Breast epithelium (tissue), 4 donors: ENCODE measurements at regions not wholly inside any gene's neighbourhood (a gene's known extent, or its start where the extent isn't known, plus 50 kb on each side); places are given as distances from the start of the nearest gene placed in this dataset.

Source experiments
- DNase-seq, 2 donors: peaks; one replicate each; pipeline ENCODE4 v3.0.0-alpha.2; 2019; ENCODE audit warnings: low spot score in 2 of 2
- H3K27ac ChIP-seq, 2 donors: fragments of 200-600 bp; sonication (generic) in 1 of 2; one replicate each; pipeline ENCODE4 v1.5.1; 2016 to 2019; ENCODE audit warnings: mild to moderate bottlenecking in 1 of 2
- H3K27me3 ChIP-seq, 2 donors: fragments of 200-600 bp; sonication (generic) in 1 of 2; one replicate each; pipeline versions ENCODE4 v1.5.1 to v1.6.0; 2017 to 2019; ENCODE audit warnings: control low read depth in 1 of 2, mild to moderate bottlenecking in 1 of 2
- H3K36me3 ChIP-seq: fragments of 200-600 bp; one replicate; pipeline ENCODE4 v1.5.1; 2019
- H3K4me1 ChIP-seq, 2 donors: fragments of 200-600 bp; sonication (generic); one replicate each; pipeline ENCODE4 v1.5.1; 2016 to 2019; ENCODE audit warnings: control low read depth in 1 of 2
- H3K4me3 ChIP-seq, 3 donors: fragments of 200-600 bp; sonication (generic); 1 replicate in 2 of 3; 2 replicates in 1 of 3; pipeline ENCODE4 v1.5.1; 2016 to 2019; ENCODE audit warnings: mild to moderate bottlenecking in 3 of 3, moderate library complexity in 2 of 3
- H3K9me3 ChIP-seq, 2 donors: fragments of 200-600 bp; sonication (generic) in 1 of 2; one replicate each; pipeline ENCODE4 v1.5.1; 2016 to 2019; ENCODE audit warnings: control low read depth in 1 of 2
- POLR2A ChIP-seq: fragments of 450-650 bp; IDR thresholded peaks from one replicate; pipeline ENCODE4 v1.6.1; 2016; ENCODE audit warnings: antibody characterized with exemption, mild to moderate bottlenecking, moderate library complexity
- POLR2AphosphoS5 ChIP-seq, 3 donors: sonication (generic); formaldehyde crosslinking; IDR thresholded peaks; one replicate each; pipeline ENCODE4 v1.6.1; 2017; ENCODE audit warnings: antibody characterized with exemption in 3 of 3
- intact Hi-C: fragments of 100-400 bp; cut with DNase I; formaldehyde crosslinking; loops from one replicate; pipeline ENCODE4 v1.15.1; 2023; ENCODE audit warnings: low total_unique reads
- TF ChIP-seq, protein P1 (sequence below), 3 donors: fragments of 450-650 bp; IDR thresholded peaks; one replicate each; pipeline ENCODE4 v1.5.1; 2016 to 2017; ENCODE audit warnings: antibody characterized with exemption in 3 of 3, mild to moderate bottlenecking in 3 of 3, moderate library complexity in 3 of 3

DNA sequence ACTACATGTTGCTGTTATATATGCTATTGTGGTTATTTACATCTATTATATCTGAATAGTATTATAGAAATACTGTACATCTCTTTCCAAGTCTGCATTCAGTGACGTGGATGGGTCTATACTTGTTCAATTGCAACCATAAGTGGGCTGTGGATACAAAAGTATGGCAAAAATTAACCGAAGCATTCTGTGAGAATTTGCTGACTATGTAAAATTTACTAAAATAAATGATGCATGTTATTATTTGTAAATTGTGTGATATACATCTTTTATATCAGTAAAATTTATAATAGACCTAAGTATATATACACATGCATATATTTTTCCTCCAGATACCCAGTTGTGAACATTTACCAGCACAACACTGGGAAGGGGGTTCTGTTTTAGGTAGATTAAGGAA, 215.1 kb downstream of the NECTIN3 start:
- Histone ChIP-seq H3K27me3 (no peaks in the 10 kb centered on the region), H3K27ac (no peak overlapping the region), H3K4me1 (no peaks in the 10 kb centered on the region), H3K4me3 (no peak overlapping the region), H3K9me3 (no peaks in the 10 kb centered on the region), H3K36me3 (no peaks in the 10 kb centered on the region)
- no peak for DNase-seq
- TF ChIP-seq, protein P1, sequence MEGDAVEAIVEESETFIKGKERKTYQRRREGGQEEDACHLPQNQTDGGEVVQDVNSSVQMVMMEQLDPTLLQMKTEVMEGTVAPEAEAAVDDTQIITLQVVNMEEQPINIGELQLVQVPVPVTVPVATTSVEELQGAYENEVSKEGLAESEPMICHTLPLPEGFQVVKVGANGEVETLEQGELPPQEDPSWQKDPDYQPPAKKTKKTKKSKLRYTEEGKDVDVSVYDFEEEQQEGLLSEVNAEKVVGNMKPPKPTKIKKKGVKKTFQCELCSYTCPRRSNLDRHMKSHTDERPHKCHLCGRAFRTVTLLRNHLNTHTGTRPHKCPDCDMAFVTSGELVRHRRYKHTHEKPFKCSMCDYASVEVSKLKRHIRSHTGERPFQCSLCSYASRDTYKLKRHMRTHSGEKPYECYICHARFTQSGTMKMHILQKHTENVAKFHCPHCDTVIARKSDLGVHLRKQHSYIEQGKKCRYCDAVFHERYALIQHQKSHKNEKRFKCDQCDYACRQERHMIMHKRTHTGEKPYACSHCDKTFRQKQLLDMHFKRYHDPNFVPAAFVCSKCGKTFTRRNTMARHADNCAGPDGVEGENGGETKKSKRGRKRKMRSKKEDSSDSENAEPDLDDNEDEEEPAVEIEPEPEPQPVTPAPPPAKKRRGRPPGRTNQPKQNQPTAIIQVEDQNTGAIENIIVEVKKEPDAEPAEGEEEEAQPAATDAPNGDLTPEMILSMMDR (IDR thresholded peaks at IDR 0.05), result no peak
- no peak for TF ChIP-seq POLR2A
- TF ChIP-seq POLR2AphosphoS5 (IDR thresholded peaks at IDR 0.05), result no peak
- intact Hi-C loops, result no loop called here

GRCh38 chr3:111292117-111292516, 220.5 kb downstream of the NECTIN3 start:
- no peak for DNase-seq
- H3K36me3 ChIP-seq, result no peaks in the 10 kb centered on the region
- no peak overlapping the region for H3K27ac ChIP-seq
- no peaks in the 10 kb centered on the region for H3K9me3 ChIP-seq
- intact Hi-C loops, result no loop called here
- H3K4me1 ChIP-seq, result no peaks in the 10 kb centered on the region
- no peak for TF ChIP-seq POLR2A
- TF ChIP-seq, protein P1 (IDR thresholded peaks at IDR 0.05), result no peak
- TF ChIP-seq POLR2AphosphoS5 (IDR thresholded peaks at IDR 0.05), result no peak
- no peak overlapping the region for H3K4me3 ChIP-seq
- H3K27me3 ChIP-seq, result no peaks in the 10 kb centered on the region

DNA sequence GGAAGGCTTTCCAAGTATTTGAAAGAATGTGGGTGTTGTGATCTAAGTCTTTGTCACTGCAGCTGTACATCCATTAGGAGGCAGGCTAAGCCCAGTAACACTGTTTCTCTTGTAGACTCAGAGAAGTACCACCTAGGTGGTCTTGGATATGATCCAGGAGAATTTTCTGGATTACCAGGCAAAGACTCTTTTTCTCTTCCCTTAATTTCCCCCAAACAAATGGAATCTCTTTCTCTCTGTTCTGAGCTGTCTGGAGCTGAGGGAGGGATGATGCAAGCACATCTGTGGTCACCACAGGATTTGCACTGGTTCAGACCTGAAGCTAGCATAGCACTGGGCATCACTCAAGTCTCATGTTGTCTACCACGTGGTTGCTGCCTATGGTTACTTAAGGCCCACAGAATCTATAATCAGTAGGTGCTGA, 227.6 kb downstream of the NECTIN3 start:
- Histone ChIP-seq H3K4me1 (no peaks in the 10 kb centered on the region), H3K27me3 (no peaks in the 10 kb centered on the region), H3K4me3 (no peak overlapping the region), H3K36me3 (no peaks in the 10 kb centered on the region), H3K9me3 (no peaks in the 10 kb centered on the region), H3K27ac (no peak overlapping the region)
- no peak for DNase-seq
- TF ChIP-seq POLR2AphosphoS5 (IDR thresholded peaks at IDR 0.05) (no peak), POLR2A (no peak)
- TF ChIP-seq, protein P1 (IDR thresholded peaks at IDR 0.05), result no peak
- intact Hi-C loops, result no loop called here

DNA sequence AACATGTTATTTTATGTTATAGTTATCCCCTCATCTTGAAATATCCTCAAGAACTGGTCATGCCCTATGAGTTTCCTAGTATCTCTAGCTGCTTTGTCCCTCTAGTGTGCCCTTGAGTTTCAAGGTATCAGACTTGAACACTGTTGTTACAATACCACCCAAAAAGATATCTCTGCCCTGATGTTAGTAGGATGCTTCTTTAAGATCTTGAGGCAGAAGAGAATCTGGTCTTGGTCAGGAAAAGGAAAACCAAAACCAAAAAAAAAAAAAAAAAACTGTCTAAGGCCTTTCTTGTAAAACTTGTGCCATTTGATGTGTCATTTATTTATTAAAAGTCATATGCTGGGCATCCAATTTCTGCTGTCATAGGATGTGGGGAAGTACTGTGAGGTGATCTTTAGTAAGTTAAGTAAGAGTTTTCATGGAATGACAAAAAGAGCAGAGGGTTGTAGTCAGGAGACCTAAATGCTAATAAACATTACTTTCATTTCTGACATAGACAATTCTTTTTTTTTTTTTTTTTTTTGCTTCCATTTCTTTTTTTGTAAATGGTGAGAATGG, 229.7 kb downstream of the NECTIN3 start:
- intact Hi-C loops, result loop anchor here (5.0 kb wide), 1 partner anchor 224 kb away; no protein-coding TSS in a partner anchor
- Histone ChIP-seq H3K27me3 (no peaks in the 10 kb centered on the region), H3K4me1 (no peaks in the 10 kb centered on the region), H3K27ac (no peak overlapping the region), H3K9me3 (no peaks in the 10 kb centered on the region), H3K36me3 (no peaks in the 10 kb centered on the region), H3K4me3 (no peak overlapping the region)
- TF ChIP-seq POLR2A (no peak), POLR2AphosphoS5 (IDR thresholded peaks at IDR 0.05) (no peak)
- TF ChIP-seq, protein P1 (IDR thresholded peaks at IDR 0.05), result no peak
- no peak for DNase-seq

DNA sequence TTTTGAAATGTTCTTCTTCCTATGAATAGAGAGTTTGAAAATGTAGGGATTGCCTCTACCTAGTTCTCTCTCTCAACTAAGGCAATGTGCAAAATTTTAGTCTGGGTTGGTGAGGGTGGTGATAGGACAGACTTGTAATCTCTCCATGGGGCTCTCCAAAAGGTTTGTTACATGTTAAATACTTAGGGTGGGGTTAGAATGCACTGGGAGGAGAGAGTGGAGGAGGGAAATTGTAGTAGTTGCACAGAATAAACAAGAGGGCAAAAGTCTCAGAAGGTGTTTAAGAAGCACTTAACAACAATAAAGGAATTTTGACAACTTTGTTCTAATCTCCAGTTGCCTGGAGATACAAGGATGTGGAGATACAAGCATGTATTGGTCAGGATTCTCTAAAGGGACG, 230.4 kb downstream of the NECTIN3 start:
- Histone ChIP-seq H3K4me1 (no peaks in the 10 kb centered on the region), H3K9me3 (no peaks in the 10 kb centered on the region), H3K36me3 (no peaks in the 10 kb centered on the region), H3K4me3 (no peak overlapping the region), H3K27ac (no peak overlapping the region), H3K27me3 (no peaks in the 10 kb centered on the region)
- DNase-seq, result no peak
- intact Hi-C loops, result loop anchor here (5.0 kb wide), 1 partner anchor 225 kb away; no protein-coding TSS in a partner anchor
- no peak for TF ChIP-seq POLR2AphosphoS5 (IDR thresholded peaks at IDR 0.05)
- TF ChIP-seq POLR2A, result no peak
- TF ChIP-seq, protein P1 (IDR thresholded peaks at IDR 0.05), result no peak
